Vagina (tissue), 2 donors: ENCODE measurements at regions not wholly inside any gene's neighbourhood (a gene's known extent, or its start where the extent isn't known, plus 50 kb on each side); places are given as distances from the start of the nearest gene placed in this dataset.
"Not testable (repeated sequence)": the region's sequence is repeated elsewhere in the genome, so short reads cannot be mapped to it uniquely, and the experiment has no call there.

ENCODE experiments used
- POLR2A ChIP-seq, 2 donors: fragments of 450-650 bp; IDR thresholded peaks; one replicate each; pipeline ENCODE4 v1.6.1; 2017; ENCODE audit warnings: antibody characterized with exemption in 2 of 2, mild to moderate bottlenecking in 2 of 2, moderate library complexity in 2 of 2
- TF ChIP-seq, protein P1 (sequence below), 3 experiments: fragments of 450-650 bp in 2 of 3; fragments of 200-600 bp in 1 of 3; sonication (generic) in 1 of 3; IDR thresholded peaks; one replicate each; pipeline ENCODE4 v1.5.1; 2017 to 2019; ENCODE audit warnings: antibody characterized with exemption in 3 of 3, mild to moderate bottlenecking in 2 of 3, moderate library complexity in 2 of 3

DNA sequence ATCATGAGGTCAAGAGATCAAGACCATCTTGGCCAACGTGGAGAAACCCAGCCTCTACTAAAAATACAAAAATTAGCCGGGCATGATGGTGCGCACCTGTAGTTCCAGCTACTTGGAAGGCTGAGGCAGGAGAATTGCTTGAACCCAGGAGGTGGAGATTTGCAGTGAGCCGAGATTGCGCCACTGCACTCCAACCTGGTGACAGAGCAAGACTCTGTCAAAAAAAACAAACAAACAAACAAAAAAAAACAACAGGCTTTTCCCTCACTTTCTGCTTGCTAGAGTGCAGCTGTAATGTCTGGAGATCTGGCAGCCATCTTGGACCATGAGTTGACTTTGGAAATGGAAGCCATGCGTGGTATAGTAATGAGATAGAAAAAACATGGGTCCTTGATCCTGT lies 101.1 kb upstream of the SHB start:
- TF ChIP-seq, protein P1, sequence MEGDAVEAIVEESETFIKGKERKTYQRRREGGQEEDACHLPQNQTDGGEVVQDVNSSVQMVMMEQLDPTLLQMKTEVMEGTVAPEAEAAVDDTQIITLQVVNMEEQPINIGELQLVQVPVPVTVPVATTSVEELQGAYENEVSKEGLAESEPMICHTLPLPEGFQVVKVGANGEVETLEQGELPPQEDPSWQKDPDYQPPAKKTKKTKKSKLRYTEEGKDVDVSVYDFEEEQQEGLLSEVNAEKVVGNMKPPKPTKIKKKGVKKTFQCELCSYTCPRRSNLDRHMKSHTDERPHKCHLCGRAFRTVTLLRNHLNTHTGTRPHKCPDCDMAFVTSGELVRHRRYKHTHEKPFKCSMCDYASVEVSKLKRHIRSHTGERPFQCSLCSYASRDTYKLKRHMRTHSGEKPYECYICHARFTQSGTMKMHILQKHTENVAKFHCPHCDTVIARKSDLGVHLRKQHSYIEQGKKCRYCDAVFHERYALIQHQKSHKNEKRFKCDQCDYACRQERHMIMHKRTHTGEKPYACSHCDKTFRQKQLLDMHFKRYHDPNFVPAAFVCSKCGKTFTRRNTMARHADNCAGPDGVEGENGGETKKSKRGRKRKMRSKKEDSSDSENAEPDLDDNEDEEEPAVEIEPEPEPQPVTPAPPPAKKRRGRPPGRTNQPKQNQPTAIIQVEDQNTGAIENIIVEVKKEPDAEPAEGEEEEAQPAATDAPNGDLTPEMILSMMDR (IDR thresholded peaks at IDR 0.05), result not testable (repeated sequence)
- not testable (repeated sequence) for TF ChIP-seq POLR2A (IDR thresholded peaks at IDR 0.05)
